ENCODE measurements at regions not wholly inside any gene's neighbourhood (a gene's known extent, or its start where the extent isn't known, plus 50 kb on each side); places are given as distances from the start of the nearest gene placed in this dataset.

- no peak for DNase-seq (ENCODE audit: low read depth)
These were observed 91.6 kb upstream of the GNPDA2 start for GRCh38 chr4:44817930-44818329.

- DNase-seq (ENCODE audit: low read depth), result no peak
These were observed 79.7 kb upstream of the GNPDA2 start for GRCh38 chr4:44806071-44806470.

GRCh38 chr4:44804301-44804700 is 77.9 kb upstream of the GNPDA2 start:
- no peak for DNase-seq (ENCODE audit: low read depth)

- no peak for DNase-seq (ENCODE audit: low read depth)
These were observed 75.0 kb upstream of the GNPDA2 start for GRCh38 chr4:44801384-44801783.

- DNase-seq (ENCODE audit: low read depth), result no peak
These were observed 65.5 kb upstream of the GNPDA2 start for GRCh38 chr4:44791831-44792230.

- DNase-seq (ENCODE audit: low read depth), result no peak
These were observed 50.8 kb upstream of the GNPDA2 start for GRCh38 chr4:44777115-44777514.
